GM23338 (cell line): ENCODE measurements at regions not wholly inside any gene's neighbourhood (a gene's known extent, or its start where the extent isn't known, plus 50 kb on each side); places are given as distances from the start of the nearest gene placed in this dataset.

ENCODE experiments used
- ATAC-seq: fragments of 200-7000 bp; cut with Tn5 transposase; 3 replicates; pipeline ENCODE4 v1.9.1; 2020
- DNase-seq: peaks from one replicate; pipeline ENCODE4 v3.0.0-alpha.2; 2015; ENCODE audit warnings: low spot score
- H2AFZ ChIP-seq: fragments of 200-600 bp; sonication (generic); 2 replicates; pipeline ENCODE4 v1.8.0; 2016; ENCODE audit warnings: antibody characterized with exemption, mild to moderate bottlenecking, moderate library complexity
- H3F3A ChIP-seq: fragments of 200-600 bp; sonication (generic); replicated peaks from 2 replicates; pipeline ENCODE4 v1.8.0; 2017; ENCODE audit warnings: antibody characterized with exemption, mixed run types, low read depth
- H3K27ac ChIP-seq: fragments of 200-600 bp; sonication (generic); 2 replicates; pipeline ENCODE4 v1.6.1; 2016; ENCODE audit warnings: low read depth
- H3K27me3 ChIP-seq: fragments of 200-600 bp; sonication (generic); 2 replicates; pipeline ENCODE4 v1.8.0; 2016; ENCODE audit warnings: mild to moderate bottlenecking, mixed run types, moderate library complexity; ENCODE audit not compliant: insufficient read depth
- H3K36me3 ChIP-seq: fragments of 200-600 bp; sonication (generic); 2 replicates; pipeline ENCODE4 v1.8.0; 2016; ENCODE audit warnings: mild to moderate bottlenecking; ENCODE audit not compliant: insufficient read depth
- H3K4me1 ChIP-seq: fragments of 200-600 bp; sonication (generic); 2 replicates; pipeline ENCODE4 v1.8.0; 2016; ENCODE audit warnings: mild to moderate bottlenecking, moderate library complexity; ENCODE audit not compliant: insufficient read depth
- H3K4me2 ChIP-seq: fragments of 200-600 bp; sonication (generic); 2 replicates; pipeline ENCODE4 v1.7.1; 2017; ENCODE audit warnings: mixed run types
- H3K4me3 ChIP-seq: fragments of 200-600 bp; sonication (generic); 2 replicates; pipeline ENCODE4 v1.6.1; 2016; ENCODE audit warnings: mixed run types
- H3K79me2 ChIP-seq: fragments of 200-600 bp; sonication (generic); replicated peaks from 2 replicates; pipeline ENCODE4 v1.8.0; 2017; ENCODE audit warnings: mild to moderate bottlenecking; ENCODE audit not compliant: insufficient read depth
- H3K9me2 ChIP-seq: fragments of 200-600 bp; sonication (generic); 2 replicates; pipeline ENCODE4 v1.8.0; 2017; ENCODE audit not compliant: insufficient read depth
- H4K20me1 ChIP-seq: fragments of 200-600 bp; sonication (generic); replicated peaks from 2 replicates; pipeline ENCODE4 v1.8.0; 2017; ENCODE audit warnings: mild to moderate bottlenecking; ENCODE audit not compliant: insufficient read depth
- H3K27ac Mint-ChIP-seq: 2 replicates; pipeline ENCODE4 v1.8.0; 2020; ENCODE audit warnings: inconsistent platforms, mild to moderate bottlenecking, moderate library complexity, mixed read lengths
- H3K27me3 Mint-ChIP-seq: 3 replicates; pipeline ENCODE4 v1.8.0; 2022; ENCODE audit warnings: low read depth, mild to moderate bottlenecking, moderate library complexity, mixed read lengths, inconsistent platforms; ENCODE audit not compliant: insufficient read depth, poor library complexity
- H3K36me3 Mint-ChIP-seq: 3 replicates; pipeline ENCODE4 v1.8.0; 2021; ENCODE audit warnings: low read depth, mild to moderate bottlenecking, inconsistent platforms, moderate library complexity, mixed read lengths
- H3K4me1 Mint-ChIP-seq: 3 replicates; pipeline ENCODE4 v1.8.0; 2020; ENCODE audit warnings: mild to moderate bottlenecking, inconsistent platforms, mixed read lengths
- H3K4me3 Mint-ChIP-seq: 3 replicates; pipeline ENCODE4 v1.8.0; 2021; ENCODE audit warnings: moderate library complexity, mild to moderate bottlenecking, inconsistent platforms, mixed read lengths
- H3K9me3 Mint-ChIP-seq: 3 replicates; pipeline ENCODE4 v1.8.0; 2020; ENCODE audit warnings: moderate library complexity, mild to moderate bottlenecking, inconsistent platforms, mixed read lengths
- CTCF ChIP-seq, 2 experiments: fragments of 200-600 bp in 1 of 2; sonication (generic) in 1 of 2; conservative IDR thresholded peaks; 2 replicates each; pipeline versions ENCODE4 v1.5.1 to v1.6.1; 2016 to 2017; ENCODE audit warnings: antibody characterized with exemption in 2 of 2, low read depth in 2 of 2, mild to moderate bottlenecking in 2 of 2, moderate library complexity in 1 of 2
- ETS1 ChIP-seq: IDR thresholded peaks from 2 replicates; pipeline ENCODE4 v1.6.1; 2016; ENCODE audit warnings: antibody characterized with exemption
- EZH2 ChIP-seq: fragments of 200-600 bp; sonication (generic); IDR thresholded peaks from one replicate; pipeline ENCODE4 v1.8.0; 2017; ENCODE audit warnings: antibody characterized with exemption, mild to moderate bottlenecking, low read depth; ENCODE audit not compliant: unreplicated experiment
- EZH2phosphoT487 ChIP-seq: fragments of 200-600 bp; sonication (generic); IDR thresholded peaks from one replicate; pipeline ENCODE4 v1.8.1; 2018; ENCODE audit warnings: antibody characterized with exemption; ENCODE audit not compliant: unreplicated experiment
- JUNB ChIP-seq: IDR thresholded peaks from one replicate; pipeline ENCODE4 v1.6.1; 2016; ENCODE audit warnings: antibody characterized with exemption; ENCODE audit not compliant: unreplicated experiment
- POLR2AphosphoS5 ChIP-seq: IDR thresholded peaks from 2 replicates; pipeline ENCODE4 v1.6.1; 2016; ENCODE audit warnings: antibody characterized with exemption, low read depth
- ZNF114 ChIP-seq: fragments of 250-450 bp; sonication (Bioruptor Pico); IDR thresholded peaks from 2 replicates; pipeline ENCODE4 v1.5.0; 2020; ENCODE audit warnings: mild to moderate bottlenecking, moderate library complexity
- ZNF331 ChIP-seq: fragments of 250-450 bp; sonication (Bioruptor Pico); IDR thresholded peaks from 2 replicates; pipeline ENCODE4 v1.5.0; 2020; ENCODE audit warnings: low read depth, mild to moderate bottlenecking, moderate library complexity

GRCh38 chr9:106069241-106069640 lies 374.9 kb downstream of the TMEM38B start (continued):
- TF ChIP-seq CTCF (conservative IDR thresholded peaks at IDR 0.05; ENCODE audit: low read depth in 2 of 2) (no peak), POLR2AphosphoS5 (no peak), ZNF114 (CRISPR knock-in tag) (no peak), EZH2phosphoT487 (no peak), ETS1 (no peak), ZNF331 (CRISPR knock-in tag) (no peak)

GRCh38 chr9:106072421-106072820 lies 378.1 kb downstream of the TMEM38B start:
- Mint-ChIP-seq H3K27me3 (peaks cover 1% of the 10 kb centered on the region), H3K9me3 (no peaks in the 10 kb centered on the region), H3K4me3 (no peak overlapping the region), H3K27ac (no peak overlapping the region), H3K36me3 (no peaks in the 10 kb centered on the region), H3K4me1 (no peaks in the 10 kb centered on the region)
- Histone ChIP-seq H3K9me2 (peaks cover 16% of the 10 kb centered on the region; the same call in 1 of the 2 replicates), H3F3A (no peaks in the 10 kb centered on the region), H3K79me2 (no peaks in the 10 kb centered on the region), H3K4me3 (no peak overlapping the region), H3K27me3 (no peaks in the 10 kb centered on the region), H4K20me1 (no peaks in the 10 kb centered on the region), H3K36me3 (no peaks in the 10 kb centered on the region), H3K4me2 (no peak overlapping the region), H3K27ac (no peak overlapping the region), H2AFZ (no peak overlapping the region), H3K4me1 (no peaks in the 10 kb centered on the region)
- DNase-seq, result no peak
- no peak for ATAC-seq
- no peak for TF ChIP-seq EZH2phosphoT487
- TF ChIP-seq CTCF (conservative IDR thresholded peaks at IDR 0.05; ENCODE audit: low read depth in 2 of 2), result no peak

- H3K4me1 Mint-ChIP-seq, result no peaks in the 10 kb centered on the region
- ATAC-seq (no peak), DNase-seq (no peak)
- Histone ChIP-seq H3K4me1 (no peaks in the 10 kb centered on the region), H3K9me2 (peaks cover 10% of the 10 kb centered on the region; the same call in 1 of the 2 replicates), H3K79me2 (no peaks in the 10 kb centered on the region), H4K20me1 (no peaks in the 10 kb centered on the region), H3K27ac (no peak overlapping the region), H3K4me3 (no peak overlapping the region), H3F3A (no peaks in the 10 kb centered on the region), H3K4me2 (no peak overlapping the region), H3K36me3 (no peaks in the 10 kb centered on the region), H3K27me3 (no peaks in the 10 kb centered on the region), H2AFZ (no peak overlapping the region)
- H3K27ac Mint-ChIP-seq, result no peak overlapping the region
- no peak overlapping the region for H3K4me3 Mint-ChIP-seq
- H3K36me3 Mint-ChIP-seq, result no peaks in the 10 kb centered on the region
- peaks cover 1% of the 10 kb centered on the region for H3K27me3 Mint-ChIP-seq
- H3K9me3 Mint-ChIP-seq, result no peaks in the 10 kb centered on the region
- no peak for TF ChIP-seq JUNB
- no peak for TF ChIP-seq EZH2
- TF ChIP-seq ZNF114 (CRISPR knock-in tag), result no peak
- no peak for TF ChIP-seq CTCF (conservative IDR thresholded peaks at IDR 0.05; ENCODE audit: low read depth in 2 of 2)
- no peak for TF ChIP-seq EZH2phosphoT487
Observed at GRCh38 chr9:106074006-106074405, 379.7 kb downstream of the TMEM38B start.
